ENCODE measurements at regions not wholly inside any gene's neighbourhood (a gene's known extent, or its start where the extent isn't known, plus 50 kb on each side); places are given as distances from the start of the nearest gene placed in this dataset.

- H3K27ac ChIP-seq (replicated peaks), result no peak overlapping the region
- TF ChIP-seq REST (IDR thresholded peaks at IDR 0.05; ENCODE audit: insufficient replicate concordance, low read depth) (no peak), CTCF (IDR thresholded peaks at IDR 0.05; ENCODE audit: insufficient read depth, low read length) (no peak), POLR2AphosphoS5 (IDR thresholded peaks at IDR 0.05; ENCODE audit: low read depth) (no peak), SPI1 (IDR thresholded peaks at IDR 0.05; ENCODE audit: borderline replicate concordance, low read depth) (no peak), GABPA (IDR thresholded peaks at IDR 0.05; ENCODE audit: low read depth) (no peak)
- no peak for DNase-seq (ENCODE audit: low read depth in 1 of 2, low spot score in 1 of 2)
- H3K27me3 ChIP-seq (ENCODE audit: insufficient read depth, poor library complexity, severe bottlenecking), result no peaks in the 10 kb centered on the region
- H3K4me3 ChIP-seq (replicated peaks; ENCODE audit: insufficient read depth, low read length), result no peak overlapping the region
Observed at GRCh38 chr11:38305682-38306081, 1707.6 kb upstream of the RAG2 start.

- no peaks in the 10 kb centered on the region for H3K27me3 ChIP-seq (ENCODE audit: insufficient read depth, poor library complexity, severe bottlenecking)
- no peak for DNase-seq (ENCODE audit: low read depth in 1 of 2, low spot score in 1 of 2)
- TF ChIP-seq POLR2AphosphoS5 (IDR thresholded peaks at IDR 0.05; ENCODE audit: low read depth) (no peak), SPI1 (IDR thresholded peaks at IDR 0.05; ENCODE audit: borderline replicate concordance, low read depth) (no peak), REST (IDR thresholded peaks at IDR 0.05; ENCODE audit: insufficient replicate concordance, low read depth) (no peak), GABPA (IDR thresholded peaks at IDR 0.05; ENCODE audit: low read depth) (no peak)
- no peak overlapping the region for H3K4me3 ChIP-seq (replicated peaks; ENCODE audit: insufficient read depth, low read length)
- no peak overlapping the region for H3K27ac ChIP-seq (replicated peaks)
Observed at GRCh38 chr11:38304926-38305325, 1706.9 kb upstream of the RAG2 start.

- DNase-seq (ENCODE audit: low read depth in 1 of 2, low spot score in 1 of 2), result no peak
- TF ChIP-seq REST (IDR thresholded peaks at IDR 0.05; ENCODE audit: insufficient replicate concordance, low read depth), result no peak
- no peak for TF ChIP-seq POLR2AphosphoS5 (IDR thresholded peaks at IDR 0.05; ENCODE audit: low read depth)
- TF ChIP-seq SPI1 (IDR thresholded peaks at IDR 0.05; ENCODE audit: borderline replicate concordance, low read depth), result no peak
- TF ChIP-seq GABPA (IDR thresholded peaks at IDR 0.05; ENCODE audit: low read depth), result no peak
- TF ChIP-seq CTCF (IDR thresholded peaks at IDR 0.05; ENCODE audit: insufficient read depth, low read length), result no peak
- Histone ChIP-seq H3K27me3 (ENCODE audit: insufficient read depth, poor library complexity, severe bottlenecking) (no peaks in the 10 kb centered on the region), H3K27ac (replicated peaks) (no peak overlapping the region), H3K4me3 (replicated peaks; ENCODE audit: insufficient read depth, low read length) (no peak overlapping the region)
Observed at GRCh38 chr11:38302564-38302963, 1704.5 kb upstream of the RAG2 start.

Data from HL-60 (cell line).